GM23248 (cell line): ENCODE measurements at regions not wholly inside any gene's neighbourhood (a gene's known extent, or its start where the extent isn't known, plus 50 kb on each side); places are given as distances from the start of the nearest gene placed in this dataset.

Experiments used
- DNase-seq: peaks from one replicate; pipeline ENCODE4 v3.0.0-alpha.2; 2015
- H2AFZ ChIP-seq: fragments of 200-600 bp; sonication (generic); 2 replicates; pipeline ENCODE4 v1.6.1; 2016; ENCODE audit warnings: antibody characterized with exemption
- H3F3A ChIP-seq: fragments of 200-600 bp; sonication (generic); 2 replicates; pipeline ENCODE4 v1.6.1; 2016; ENCODE audit warnings: mild to moderate bottlenecking, antibody characterized with exemption, mixed run types; ENCODE audit not compliant: insufficient read depth
- H3K27ac ChIP-seq: fragments of 200-600 bp; sonication (generic); 2 replicates; pipeline ENCODE4 v1.5.1; 2016; ENCODE audit warnings: mild to moderate bottlenecking
- H3K27me3 ChIP-seq: fragments of 200-600 bp; sonication (generic); replicated peaks from 2 replicates; pipeline ENCODE4 v1.6.1; 2016; ENCODE audit warnings: mild to moderate bottlenecking; ENCODE audit not compliant: insufficient read depth
- H3K36me3 ChIP-seq: fragments of 200-600 bp; sonication (generic); 2 replicates; pipeline ENCODE4 v1.6.1; 2016; ENCODE audit warnings: low read depth, mild to moderate bottlenecking
- H3K4me1 ChIP-seq: fragments of 200-600 bp; sonication (generic); 2 replicates; pipeline ENCODE4 v1.6.1; 2016; ENCODE audit warnings: mild to moderate bottlenecking; ENCODE audit not compliant: insufficient read depth
- H3K4me2 ChIP-seq: fragments of 200-600 bp; sonication (generic); one replicate; pipeline ENCODE4 v1.6.1; 2016; ENCODE audit warnings: mild to moderate bottlenecking; ENCODE audit not compliant: unreplicated experiment
- H3K4me3 ChIP-seq: fragments of 200-600 bp; sonication (generic); 2 replicates; pipeline ENCODE4 v1.5.1; 2016; ENCODE audit warnings: mild to moderate bottlenecking
- H3K79me2 ChIP-seq: fragments of 200-600 bp; sonication (generic); 2 replicates; pipeline ENCODE4 v1.6.1; 2016; ENCODE audit warnings: mild to moderate bottlenecking; ENCODE audit not compliant: insufficient read depth
- H3K9ac ChIP-seq: fragments of 200-600 bp; sonication (generic); 2 replicates; pipeline ENCODE4 v1.6.1; 2016; ENCODE audit warnings: mild to moderate bottlenecking
- H3K9me2 ChIP-seq: fragments of 200-600 bp; sonication (generic); 2 replicates; pipeline ENCODE4 v1.6.1; 2016; ENCODE audit warnings: mixed run types, mild to moderate bottlenecking, moderate library complexity; ENCODE audit not compliant: insufficient read depth
- H3K9me3 ChIP-seq: fragments of 200-600 bp; sonication (generic); one replicate; pipeline ENCODE4 v1.6.1; 2017; ENCODE audit warnings: low read depth
- H4K20me1 ChIP-seq: fragments of 200-600 bp; sonication (generic); 2 replicates; pipeline ENCODE4 v1.6.0; 2016; ENCODE audit not compliant: insufficient read depth
- EZH2 ChIP-seq: fragments of 200-600 bp; sonication (generic); IDR thresholded peaks from 2 replicates; pipeline ENCODE4 v1.6.1; 2018; ENCODE audit warnings: antibody characterized with exemption, mild to moderate bottlenecking; ENCODE audit not compliant: insufficient read depth, poor library complexity, severe bottlenecking
- EZH2phosphoT487 ChIP-seq: fragments of 200-600 bp; sonication (generic); IDR thresholded peaks from 2 replicates; pipeline ENCODE4 v1.6.1; 2018; ENCODE audit warnings: antibody characterized with exemption, moderate library complexity, mild to moderate bottlenecking, low read depth; ENCODE audit not compliant: insufficient read depth
- WGBS, 2 experiments: methylation state at CpG; one replicate each; pipeline ENCODE4 v1.1.6; 2015 to 2017; ENCODE audit warnings: low lambda C conversion rate in 2 of 2, low coverage in 1 of 2; ENCODE audit errors: missing lambda C conversion rate in 2 of 2; 5-methylcytosine and 5-hydroxymethylcytosine counted together
- in situ Hi-C: fragments of 300-500 bp; cut with MboI; formaldehyde crosslinking; loops from 2 replicates; pipeline ENCODE4 v1.15.0; 2020

DNA sequence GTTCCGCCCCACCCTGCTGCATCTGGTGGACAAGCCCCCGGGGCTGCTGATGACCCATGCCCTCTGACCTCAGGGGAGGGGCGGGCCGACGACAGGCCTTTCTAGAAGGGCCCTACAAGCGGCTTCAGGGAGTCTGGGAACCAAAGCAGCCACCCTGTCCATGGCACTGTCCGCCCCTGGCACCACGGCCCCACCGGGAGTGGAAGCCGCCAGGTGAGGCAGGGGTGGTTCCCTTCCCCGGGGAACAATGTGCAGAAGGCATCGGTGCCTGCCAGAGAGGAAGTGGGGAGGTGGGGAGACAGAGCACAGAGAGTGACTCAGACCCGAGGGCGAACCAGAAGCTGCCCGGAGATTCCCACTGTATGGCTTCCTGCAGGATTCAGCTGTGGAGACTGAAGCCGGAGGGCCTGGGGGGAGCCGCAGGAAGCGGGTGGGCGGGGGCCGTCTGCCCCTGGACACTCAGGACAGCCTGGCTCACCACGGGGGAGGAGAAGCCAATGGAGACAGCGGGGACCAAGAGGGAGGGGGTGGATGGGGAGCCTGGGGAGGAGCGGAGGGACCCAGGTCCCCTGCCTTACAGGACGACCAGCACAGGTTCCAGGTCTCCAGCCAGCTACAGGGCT lies 134.0 kb downstream of the TPRA1 start:
- H3K27ac ChIP-seq, result peak overlapping the region; percentile 45
- H3K4me3 ChIP-seq, result peak overlapping the region; percentile 65
- no peaks in the 10 kb centered on the region for H4K20me1 ChIP-seq
- no peaks in the 10 kb centered on the region for H3K79me2 ChIP-seq
- in situ Hi-C loops, result loop anchor here (10.0 kb wide), 2 partner anchors 482 to 702 kb away; no protein-coding TSS in a partner anchor
- WGBS, 2 experiments, result 4% methylated on average over 22 to 24 of the region's 24 CpGs
- H3K9me2 ChIP-seq, result no peaks in the 10 kb centered on the region
- H2AFZ ChIP-seq, result peak overlapping the region; percentile 75
- H3K4me2 ChIP-seq, result peak overlapping the region; percentile 82
- H3K27me3 ChIP-seq, result peaks cover 21% of the 10 kb centered on the region; the same call in 1 of the 2 replicates
- H3F3A ChIP-seq, result peaks cover 6% of the 10 kb centered on the region; the same call in 1 of the 2 replicates
- H3K4me1 ChIP-seq, result peaks cover 13% of the 10 kb centered on the region
- no peaks in the 10 kb centered on the region for H3K36me3 ChIP-seq
- DNase-seq, result peak; percentile 87
- peak overlapping the region; percentile 39; the same call in 1 of the 2 replicates for H3K9ac ChIP-seq
- TF ChIP-seq EZH2 (no peak), EZH2phosphoT487 (no peak)
- no peaks in the 10 kb centered on the region for H3K9me3 ChIP-seq

GRCh38 chr3:127455541-127456450 lies 134.7 kb downstream of the TPRA1 start:
- Histone ChIP-seq H4K20me1 (no peaks in the 10 kb centered on the region), H3K4me3 (peak overlapping the region; percentile 65), H3K4me1 (peaks cover 13% of the 10 kb centered on the region), H3K9ac (no peak overlapping the region), H2AFZ (peak overlapping the region; percentile 75), H3K27ac (no peak overlapping the region), H3K79me2 (no peaks in the 10 kb centered on the region), H3K9me3 (no peaks in the 10 kb centered on the region), H3K36me3 (no peaks in the 10 kb centered on the region), H3K9me2 (no peaks in the 10 kb centered on the region), H3F3A (peaks cover 6% of the 10 kb centered on the region; the same call in 1 of the 2 replicates), H3K4me2 (peak overlapping the region; percentile 82), H3K27me3 (peaks cover 22% of the 10 kb centered on the region; the same call in 1 of the 2 replicates)
- WGBS, 2 experiments, result 5 to 6% methylated on average over 42 to 54 of the region's 67 CpGs
- in situ Hi-C loops, result loop anchor here (10.0 kb wide), 2 partner anchors 481 to 701 kb away; no protein-coding TSS in a partner anchor
- DNase-seq, result peak; percentile 79
- TF ChIP-seq EZH2phosphoT487, result no peak
- TF ChIP-seq EZH2, result no peak

- TF ChIP-seq EZH2phosphoT487, result no peak
- TF ChIP-seq EZH2, result no peak
- no peaks in the 10 kb centered on the region for H3K79me2 ChIP-seq
- H3K9me2 ChIP-seq, result no peaks in the 10 kb centered on the region
- H3K27ac ChIP-seq, result no peak overlapping the region
- in situ Hi-C loops, result loop anchor here (10.0 kb wide), 2 partner anchors 480 to 700 kb away; no protein-coding TSS in a partner anchor
- no peak overlapping the region for H2AFZ ChIP-seq
- peaks cover 31% of the 10 kb centered on the region; the same call in 1 of the 2 replicates for H3K27me3 ChIP-seq
- H3K4me3 ChIP-seq, result no peak overlapping the region
- no peaks in the 10 kb centered on the region for H4K20me1 ChIP-seq
- no peaks in the 10 kb centered on the region for H3K36me3 ChIP-seq
- DNase-seq, result no peak
- peaks cover 13% of the 10 kb centered on the region for H3K4me1 ChIP-seq
- no peaks in the 10 kb centered on the region for H3K9me3 ChIP-seq
- H3F3A ChIP-seq, result peaks cover 6% of the 10 kb centered on the region; the same call in 1 of the 2 replicates
- no peak overlapping the region for H3K9ac ChIP-seq
- H3K4me2 ChIP-seq, result no peak overlapping the region
- 75 to 79% methylated on average over 7 to 8 of the region's 8 CpGs for WGBS, 2 experiments
Observed at GRCh38 chr3:127454968-127455367, 135.6 kb downstream of the TPRA1 start.

DNA sequence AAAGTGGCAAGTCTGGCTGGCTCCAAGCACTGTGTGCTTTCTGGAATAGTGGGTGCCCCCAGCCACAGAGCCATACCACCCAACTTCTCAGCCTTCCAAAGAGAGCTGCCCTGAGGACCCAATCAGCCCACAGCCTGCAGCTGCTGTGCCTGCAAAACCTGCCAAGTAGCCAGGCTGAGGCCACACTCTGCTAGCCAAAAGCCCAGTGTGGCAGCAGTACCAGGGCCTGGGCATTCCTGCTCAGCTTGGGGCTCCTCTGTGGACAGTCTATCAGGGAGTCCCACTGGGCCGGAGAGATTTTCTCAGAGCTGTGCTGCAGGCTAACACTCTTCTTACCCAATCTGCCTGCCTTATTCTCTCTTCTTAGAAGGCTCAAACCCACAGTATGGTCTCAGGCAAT lies 136.5 kb downstream of the TPRA1 start:
- in situ Hi-C loops, result loop anchor here (10.0 kb wide), 2 partner anchors 479 to 699 kb away; no protein-coding TSS in a partner anchor
- TF ChIP-seq EZH2phosphoT487 (no peak), EZH2 (no peak)
- Histone ChIP-seq H2AFZ (no peak overlapping the region), H3K79me2 (no peaks in the 10 kb centered on the region), H3K9ac (no peak overlapping the region), H3K4me1 (peaks cover 13% of the 10 kb centered on the region), H3K9me2 (no peaks in the 10 kb centered on the region), H3K27me3 (peaks cover 38% of the 10 kb centered on the region; the same call in 1 of the 2 replicates), H3K27ac (no peak overlapping the region), H3K9me3 (no peaks in the 10 kb centered on the region), H3K36me3 (no peaks in the 10 kb centered on the region), H3K4me2 (no peak overlapping the region), H3K4me3 (no peak overlapping the region), H3F3A (peaks cover 6% of the 10 kb centered on the region; the same call in 1 of the 2 replicates), H4K20me1 (no peaks in the 10 kb centered on the region)
- 87 to 94% methylated on average over 1 of the region's 1 CpG for WGBS, 2 experiments
- no peak for DNase-seq
